Progenitor cell of endocrine pancreas (in vitro differentiated cells): ENCODE measurements at regions not wholly inside any gene's neighbourhood (a gene's known extent, or its start where the extent isn't known, plus 50 kb on each side); places are given as distances from the start of the nearest gene placed in this dataset.

Experiments used
- DNase-seq: peaks from one replicate; pipeline ENCODE4 v3.0.0; 2021; ENCODE audit warnings: low spot score; ENCODE audit not compliant: unreplicated experiment
- H3K27ac Mint-ChIP-seq: 2 replicates; pipeline ENCODE4 v1.8.0; 2021; ENCODE audit warnings: mild to moderate bottlenecking, moderate library complexity, mixed read lengths
- H3K27me3 Mint-ChIP-seq: 2 replicates; pipeline ENCODE4 v1.8.0; 2021; ENCODE audit warnings: mixed read lengths
- H3K36me3 Mint-ChIP-seq: 2 replicates; pipeline ENCODE4 v1.8.0; 2022; ENCODE audit warnings: mixed read lengths; ENCODE audit not compliant: insufficient read depth
- H3K4me1 Mint-ChIP-seq: 2 replicates; pipeline ENCODE4 v1.8.0; 2021; ENCODE audit warnings: low read depth, mixed read lengths
- H3K4me3 Mint-ChIP-seq: 2 replicates; pipeline ENCODE4 v1.8.0; 2021; ENCODE audit warnings: low read depth, mild to moderate bottlenecking, moderate library complexity, mixed read lengths
- H3K9me3 Mint-ChIP-seq: 2 replicates; pipeline ENCODE4 v1.8.0; 2021; ENCODE audit warnings: low read depth, mixed read lengths
- CTCF ChIP-seq: fragments of 200-600 bp; sonication (generic); IDR thresholded peaks from one replicate; pipeline ENCODE4 v1.5.0; 2021; ENCODE audit warnings: antibody characterized with exemption, mild to moderate bottlenecking; ENCODE audit not compliant: unreplicated experiment

GRCh38 chr7:15995027-15995426, 308.5 kb upstream of the MEOX2 start:
- no peak for TF ChIP-seq CTCF
- Mint-ChIP-seq H3K36me3 (no peaks in the 10 kb centered on the region), H3K4me3 (no peak overlapping the region), H3K4me1 (no peaks in the 10 kb centered on the region), H3K27ac (no peak overlapping the region), H3K9me3 (no peaks in the 10 kb centered on the region), H3K27me3 (no peaks in the 10 kb centered on the region)
- DNase-seq = no peak

GRCh38 chr7:15989194-15989593, 302.7 kb upstream of the MEOX2 start:
- H3K4me1 Mint-ChIP-seq = no peaks in the 10 kb centered on the region
- H3K9me3 Mint-ChIP-seq = no peaks in the 10 kb centered on the region
- no peak overlapping the region for H3K27ac Mint-ChIP-seq

GRCh38 chr7:15985587-15986384, 299.3 kb upstream of the MEOX2 start:
- H3K27ac Mint-ChIP-seq = no peak overlapping the region

More at GRCh38 chr7:15989194-15989593, 302.7 kb upstream of the MEOX2 start:
- H3K27me3 Mint-ChIP-seq = no peaks in the 10 kb centered on the region
- no peaks in the 10 kb centered on the region for H3K36me3 Mint-ChIP-seq
- TF ChIP-seq CTCF = no peak
- DNase-seq = no peak
- H3K4me3 Mint-ChIP-seq = no peak overlapping the region

GRCh38 chr7:15977663-15978062, 291.2 kb upstream of the MEOX2 start:
- no peak for DNase-seq
- H3K27ac Mint-ChIP-seq = no peak overlapping the region
- no peaks in the 10 kb centered on the region for H3K27me3 Mint-ChIP-seq
- no peaks in the 10 kb centered on the region for H3K9me3 Mint-ChIP-seq
- no peak overlapping the region for H3K4me3 Mint-ChIP-seq
- H3K36me3 Mint-ChIP-seq = no peaks in the 10 kb centered on the region
- TF ChIP-seq CTCF = no peak
- no peaks in the 10 kb centered on the region for H3K4me1 Mint-ChIP-seq

More at GRCh38 chr7:15985587-15986384, 299.3 kb upstream of the MEOX2 start:
- Mint-ChIP-seq H3K9me3 (no peaks in the 10 kb centered on the region), H3K4me1 (no peaks in the 10 kb centered on the region), H3K36me3 (no peaks in the 10 kb centered on the region), H3K4me3 (no peak overlapping the region), H3K27me3 (no peaks in the 10 kb centered on the region)
- no peak for TF ChIP-seq CTCF
- DNase-seq = no peak

- no peak overlapping the region for H3K27ac Mint-ChIP-seq
- no peak for TF ChIP-seq CTCF
- DNase-seq = no peak
- H3K9me3 Mint-ChIP-seq = no peaks in the 10 kb centered on the region
- no peaks in the 10 kb centered on the region for H3K27me3 Mint-ChIP-seq
- no peak overlapping the region for H3K4me3 Mint-ChIP-seq
- no peaks in the 10 kb centered on the region for H3K4me1 Mint-ChIP-seq
- no peaks in the 10 kb centered on the region for H3K36me3 Mint-ChIP-seq
Measured at GRCh38 chr7:15972862-15973275, 286.4 kb upstream of the MEOX2 start.
